ENCODE measurements at regions not wholly inside any gene's neighbourhood (a gene's known extent, or its start where the extent isn't known, plus 50 kb on each side); places are given as distances from the start of the nearest gene placed in this dataset.

- TF ChIP-seq PKNOX1 (IDR thresholded peaks at IDR 0.05), result no peak
- no peak for TF ChIP-seq FOXK2 (IDR thresholded peaks at IDR 0.05)
- no peak for TF ChIP-seq TARDBP (IDR thresholded peaks at IDR 0.05)
- no peak for TF ChIP-seq SP1 (IDR thresholded peaks at IDR 0.05)
- no peak for TF ChIP-seq L3MBTL2 (conservative IDR thresholded peaks at IDR 0.05)
- no peak for TF ChIP-seq HDGF (IDR thresholded peaks at IDR 0.05; ENCODE audit: borderline replicate concordance)
- TF ChIP-seq SUZ12 (IDR thresholded peaks at IDR 0.05), result no peak
- TF ChIP-seq FOXM1 (IDR thresholded peaks at IDR 0.05; ENCODE audit: borderline replicate concordance), result no peak
- no peak for TF ChIP-seq NFRKB (IDR thresholded peaks at IDR 0.05)
- no peak for TF ChIP-seq ARNT (IDR thresholded peaks at IDR 0.05)
- TF ChIP-seq ELF4 (IDR thresholded peaks at IDR 0.05), result no peak
These were observed 71.8 kb upstream of the CTSV start for GRCh38 chr9:97110696-97111095.
